IMR-90 (cell line): ENCODE measurements at regions not wholly inside any gene's neighbourhood (a gene's known extent, or its start where the extent isn't known, plus 50 kb on each side); places are given as distances from the start of the nearest gene placed in this dataset.
A peak's percentile ranks its signal among the peaks of the same experiment; 100 is the strongest.

Source experiments
- ATAC-seq: fragments of 200-7000 bp; cut with Tn5 transposase; 2 replicates; pipeline ENCODE4 v1.9.1; 2020; ENCODE audit warnings: low read depth, mild to moderate bottlenecking, moderate library complexity
- BruUV-seq: library from RNA; stranded (reverse); fragments of 400-500 nt; replicated peaks from 2 replicates; lab custom pipeline; 2021; lab: Mats Ljungman, UMichigan
- CTCF ChIA-PET: fragments of 300-600 bp; formaldehyde crosslinking; extraction: SDS; loops from one replicate; lab custom pipeline; 2021; ENCODE audit warnings: antibody characterized with exemption; lab: Yijun Ruan, JAX
- POLR2A ChIA-PET: fragments of 300-600 bp; sonication (Branson Sonifier 250); formaldehyde crosslinking; loops from one replicate; lab custom pipeline; 2022; ENCODE audit warnings: antibody characterized with exemption; ENCODE audit not compliant: unreplicated experiment; lab: Charles Lee
- DNase-seq: peaks from one replicate; pipeline ENCODE4 v3.0.0; 2013
- H2AFZ ChIP-seq: replicated peaks from 2 replicates; pipeline ENCODE3; 2013; ENCODE audit warnings: low read length, mild to moderate bottlenecking; ENCODE audit not compliant: poor library complexity
- H2AK5ac ChIP-seq: 2 replicates; pipeline ENCODE4 v1.6.1; 2013; ENCODE audit warnings: low read depth, low read length, inconsistent platforms
- H2AK9ac ChIP-seq: replicated peaks from 2 replicates; pipeline ENCODE3; 2013; ENCODE audit warnings: mild to moderate bottlenecking, low read depth, low read length, moderate library complexity; ENCODE audit not compliant: poor library complexity
- H2BK120ac ChIP-seq: 2 replicates; pipeline ENCODE4 v1.6.1; 2013; ENCODE audit warnings: low read depth, low read length, inconsistent platforms
- H2BK15ac ChIP-seq: 3 replicates; pipeline ENCODE4 v1.6.1; 2013; ENCODE audit warnings: low read depth, low read length, inconsistent platforms
- H2BK20ac ChIP-seq: 2 replicates; pipeline ENCODE4 v1.6.1; 2013; ENCODE audit warnings: low read depth, mild to moderate bottlenecking, inconsistent platforms, low read length, moderate library complexity
- H2BK5ac ChIP-seq: 2 replicates; pipeline ENCODE4 v1.6.1; 2013; ENCODE audit warnings: mild to moderate bottlenecking, low read depth, low read length, inconsistent platforms; ENCODE audit not compliant: poor library complexity, severe bottlenecking
- H3K14ac ChIP-seq: replicated peaks from 2 replicates; pipeline ENCODE4 v1.6.1; 2013; ENCODE audit warnings: low read depth, low read length, inconsistent platforms
- H3K18ac ChIP-seq: 2 replicates; pipeline ENCODE4 v1.6.1; 2013; ENCODE audit warnings: low read depth, low read length, control low read depth
- H3K23ac ChIP-seq: 2 replicates; pipeline ENCODE4 v1.6.1; 2013; ENCODE audit warnings: low read depth, low read length, inconsistent platforms
- H3K27ac ChIP-seq: 2 replicates; pipeline ENCODE4 v1.5.1; 2013; ENCODE audit warnings: mild to moderate bottlenecking, control low read depth, low read length; ENCODE audit not compliant: insufficient read depth
- H3K27me3 ChIP-seq: 2 replicates; pipeline ENCODE4 v1.6.1; 2013; ENCODE audit warnings: low read length; ENCODE audit not compliant: control insufficient read depth, insufficient read depth
- H3K36me3 ChIP-seq: 2 replicates; pipeline ENCODE4 v1.6.1; 2013; ENCODE audit warnings: low read length, mixed read lengths; ENCODE audit not compliant: control insufficient read depth, insufficient read depth
- H3K4ac ChIP-seq: 2 replicates; pipeline ENCODE4 v1.6.1; 2013; ENCODE audit warnings: low read depth, low read length, inconsistent platforms
- H3K4me1 ChIP-seq: 2 replicates; pipeline ENCODE4 v1.6.1; 2013; ENCODE audit warnings: low read length, mixed read lengths; ENCODE audit not compliant: control insufficient read depth, insufficient read depth
- H3K4me2 ChIP-seq: 2 replicates; pipeline ENCODE4 v1.6.1; 2013; ENCODE audit warnings: low read depth, mild to moderate bottlenecking, control low read depth, low read length, moderate library complexity
- H3K4me3 ChIP-seq: 2 replicates; pipeline ENCODE4 v1.5.1; 2013; ENCODE audit warnings: low read depth, mild to moderate bottlenecking, control low read depth, low read length, moderate library complexity; ENCODE audit not compliant: insufficient read depth
- H3K56ac ChIP-seq: 2 replicates; pipeline ENCODE4 v1.6.1; 2013; ENCODE audit warnings: low read length, inconsistent platforms; ENCODE audit not compliant: insufficient read depth; ENCODE audit errors: extremely low read depth
- H3K79me1 ChIP-seq, 2 experiments: 2 replicates each; pipeline ENCODE4 v1.6.1; 2013; ENCODE audit warnings: low read length in 2 of 2, inconsistent platforms in 1 of 2, low read depth in 1 of 2
- H3K9ac ChIP-seq: 2 replicates; pipeline ENCODE4 v1.6.1; 2013; ENCODE audit warnings: low read depth, low read length, control low read depth
- H3K9me1 ChIP-seq: 2 replicates; pipeline ENCODE4 v1.6.1; 2013; ENCODE audit warnings: low read length, inconsistent platforms; ENCODE audit not compliant: insufficient read depth
- H3K9me3 ChIP-seq: 2 replicates; pipeline ENCODE4 v1.6.1; 2013; ENCODE audit warnings: low read length; ENCODE audit not compliant: control insufficient read depth, insufficient read depth
- H4K20me1 ChIP-seq: 2 replicates; pipeline ENCODE4 v1.6.1; 2013; ENCODE audit warnings: low read length, inconsistent platforms; ENCODE audit not compliant: insufficient read depth
- H4K5ac ChIP-seq: 2 replicates; pipeline ENCODE4 v1.6.1; 2013; ENCODE audit warnings: mild to moderate bottlenecking, low read depth, low read length, control low read depth
- H4K8ac ChIP-seq, 2 experiments: 2 replicates each; pipeline ENCODE4 v1.6.1; 2013; ENCODE audit warnings: low read depth in 2 of 2, low read length in 2 of 2, control low read depth in 1 of 2, inconsistent platforms in 1 of 2
- H4K91ac ChIP-seq: 2 replicates; pipeline ENCODE4 v1.6.1; 2013; ENCODE audit warnings: low read depth, low read length, inconsistent platforms; ENCODE audit not compliant: insufficient read depth
- CEBPB ChIP-seq: IDR thresholded peaks from 2 replicates; pipeline ENCODE4 v1.6.1; 2012; ENCODE audit warnings: low read depth, low read length, improper control_type of control experiment
- CHD1 ChIP-seq: IDR thresholded peaks from 2 replicates; pipeline ENCODE4 v1.6.1; 2012; ENCODE audit warnings: low read depth, low read length, improper control_type of control experiment
- CTCF ChIP-seq: conservative IDR thresholded peaks from 2 replicates; pipeline ENCODE4 v1.5.1; 2012; ENCODE audit warnings: mild to moderate bottlenecking, low read depth, low read length, improper control_type of control experiment
- FOS ChIP-seq: fragments of 150-350 bp; IDR thresholded peaks from 2 replicates; pipeline ENCODE4 v1.6.1; 2016; ENCODE audit warnings: low read depth, low read length
- MAFK ChIP-seq: IDR thresholded peaks from 2 replicates; pipeline ENCODE4 v1.6.1; 2012; ENCODE audit warnings: low read depth, low read length, improper control_type of control experiment
- MAZ ChIP-seq: IDR thresholded peaks from 2 replicates; pipeline ENCODE4 v1.6.1; 2012; ENCODE audit warnings: low read depth, mild to moderate bottlenecking, low read length, improper control_type of control experiment, moderate library complexity, borderline replicate concordance
- MXI1 ChIP-seq: IDR thresholded peaks from 2 replicates; pipeline ENCODE4 v1.6.1; 2012; ENCODE audit warnings: low read depth, mild to moderate bottlenecking, low read length, moderate library complexity, borderline replicate concordance
- NFE2L2 ChIP-seq: fragments of 150-350 bp; IDR thresholded peaks from 2 replicates; pipeline ENCODE4 v1.6.1; 2016; ENCODE audit warnings: low read depth, mild to moderate bottlenecking, low read length
- POLR2A ChIP-seq: IDR thresholded peaks from 2 replicates; pipeline ENCODE4 v1.6.1; 2012; ENCODE audit warnings: mild to moderate bottlenecking, low read depth, low read length
- RCOR1 ChIP-seq: IDR thresholded peaks from 2 replicates; pipeline ENCODE4 v1.6.1; 2012; ENCODE audit warnings: mild to moderate bottlenecking, low read length, improper control_type of control experiment; ENCODE audit not compliant: insufficient replicate concordance
- USF2 ChIP-seq: fragments of 150-350 bp; IDR thresholded peaks from 2 replicates; pipeline ENCODE4 v1.6.1; 2017; ENCODE audit warnings: mild to moderate bottlenecking, antibody characterized with exemption, low read length, low read depth
- WGBS, 2 experiments: methylation state at CpG; one replicate each; pipeline versions ENCODE4 v1.1.5 to v1.1.7; 2013; ENCODE audit warnings: missing lambda C conversion rate in 2 of 2; ENCODE audit not compliant: insufficient read length in 1 of 2; ENCODE audit errors: extremely low coverage in 2 of 2; 5-methylcytosine and 5-hydroxymethylcytosine counted together
- dilution Hi-C: fragments of 300-500 bp; cut with HindIII; formaldehyde crosslinking; loops from one replicate; pipeline ENCODE4 v1.14.3; 2018; ENCODE audit warnings: low sequenced_read_pairs; ENCODE audit not compliant: unreplicated experiment
- in situ Hi-C: fragments of 300-500 bp; cut with MboI; formaldehyde crosslinking; loops from 3 replicates; pipeline ENCODE4 v1.14.3; 2019; ENCODE audit warnings: low sequenced_read_pairs, inconsistent platforms, mixed read lengths
- intact Hi-C: fragments of 100-400 bp; cut with micrococcal nuclease; formaldehyde crosslinking; loops from 2 replicates; pipeline ENCODE4 v1.10.0; 2022
- TF ChIP-seq, protein P1 (sequence below): fragments of 150-350 bp; IDR thresholded peaks from 2 replicates; pipeline ENCODE4 v1.6.1; 2016; ENCODE audit warnings: low read depth, mild to moderate bottlenecking, low read length, moderate library complexity, borderline replicate concordance

- no CpG with 5 or more reads among the region's 4 CpGs for WGBS, 2 experiments
- H3K27ac ChIP-seq, result peak overlapping the region; percentile 26; the same call in 1 of the 2 replicates
These were observed 231.1 kb upstream of the AGAP1 start for GRCh38 chr2:235262750-235263149.

More at GRCh38 chr2:235262750-235263149, 231.1 kb upstream of the AGAP1 start:
- Histone ChIP-seq H3K23ac (no peak overlapping the region), H3K4ac (peak overlapping the region; percentile 47), H3K4me3 (no peak overlapping the region), H4K91ac (peak overlapping the region; percentile 74; the same call in 1 of the 2 replicates), H4K8ac (peak overlapping the region; percentile 27 to 40; a peak in 1 of 4 replicates), H2AK5ac (peak overlapping the region; percentile 52), H3K56ac (no peak overlapping the region), H4K20me1 (no peaks in the 10 kb centered on the region), H3K4me2 (no peak overlapping the region), H2AFZ (no peak overlapping the region), H2BK120ac (peak overlapping the region; percentile 72), H3K9me1 (peaks cover 13% of the 10 kb centered on the region), H3K14ac (0 out of 2 replicates have a peak overlapping the region, but pooled peaks have one; percentile 34), H3K9me3 (no peaks in the 10 kb centered on the region), H3K36me3 (no peaks in the 10 kb centered on the region), H3K18ac (peak overlapping the region; percentile 42), H3K79me1 (no peaks in the 10 kb centered on the region), H2BK15ac (peak overlapping the region; percentile 47; the same call in 2 of the 3 replicates), H2AK9ac (no peak overlapping the region), H3K4me1 (peaks cover 18% of the 10 kb centered on the region), H3K27me3 (no peaks in the 10 kb centered on the region), H3K9ac (no peak overlapping the region), H4K5ac (peak overlapping the region; percentile 53; the same call in 1 of the 2 replicates), H2BK20ac (peak overlapping the region; percentile 71), H2BK5ac (no peak overlapping the region)
- in situ Hi-C loops (no loop called here), intact Hi-C loops (loop anchor here (5.0 to 10.0 kb wide), 3 partner anchors 125 to 482 kb away; no protein-coding TSS in a partner anchor), dilution Hi-C loops (no loop called here)
- TF ChIP-seq, protein P1, sequence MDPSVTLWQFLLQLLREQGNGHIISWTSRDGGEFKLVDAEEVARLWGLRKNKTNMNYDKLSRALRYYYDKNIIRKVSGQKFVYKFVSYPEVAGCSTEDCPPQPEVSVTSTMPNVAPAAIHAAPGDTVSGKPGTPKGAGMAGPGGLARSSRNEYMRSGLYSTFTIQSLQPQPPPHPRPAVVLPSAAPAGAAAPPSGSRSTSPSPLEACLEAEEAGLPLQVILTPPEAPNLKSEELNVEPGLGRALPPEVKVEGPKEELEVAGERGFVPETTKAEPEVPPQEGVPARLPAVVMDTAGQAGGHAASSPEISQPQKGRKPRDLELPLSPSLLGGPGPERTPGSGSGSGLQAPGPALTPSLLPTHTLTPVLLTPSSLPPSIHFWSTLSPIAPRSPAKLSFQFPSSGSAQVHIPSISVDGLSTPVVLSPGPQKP, result no peak
- TF ChIP-seq NFE2L2 (no peak), MAZ (no peak), POLR2A (no peak), RCOR1 (no peak), USF2 (no peak), CTCF (no peak), CEBPB (no peak), MXI1 (no peak), MAFK (no peak), FOS (no peak), CHD1 (no peak)
- no peak for ATAC-seq
- ChIA-PET CTCF (no interaction called here), POLR2A (interaction anchor here (0.5 to 0.7 kb wide), 2 partner anchors 18 to 288 kb away, joined by 3 to 10 read pairs; no protein-coding TSS in a partner anchor)
- DNase-seq, result no peak
- BruUV-seq, result no TSS peak
